H9 (cell line): ENCODE measurements at regions not wholly inside any gene's neighbourhood (a gene's known extent, or its start where the extent isn't known, plus 50 kb on each side); places are given as distances from the start of the nearest gene placed in this dataset.

Experiments used
- DNase-seq: peaks from one replicate; pipeline ENCODE4 v3.0.0-alpha.2; 2017
- H2AFZ ChIP-seq: one replicate; pipeline ENCODE4 v1.6.1; 2013; ENCODE audit warnings: mild to moderate bottlenecking, low read length, control low read depth, moderate library complexity
- H2AK5ac ChIP-seq: 2 replicates; pipeline ENCODE4 v1.6.1; 2013; ENCODE audit warnings: low read length, control low read depth, mixed read lengths; ENCODE audit not compliant: insufficient read length
- H2BK120ac ChIP-seq: one replicate; pipeline ENCODE4 v1.6.1; 2013; ENCODE audit warnings: low read depth, mild to moderate bottlenecking, low read length, control low read depth, inconsistent platforms; ENCODE audit not compliant: poor library complexity, severe bottlenecking
- H2BK12ac ChIP-seq: 2 replicates; pipeline ENCODE4 v1.6.1; 2013; ENCODE audit warnings: low read length, control low read depth, mixed read lengths, low read depth; ENCODE audit not compliant: insufficient read length
- H2BK15ac ChIP-seq: 2 replicates; pipeline ENCODE4 v1.6.1; 2013; ENCODE audit warnings: low read depth, low read length, control low read depth
- H2BK20ac ChIP-seq: one replicate; pipeline ENCODE4 v1.6.1; 2013; ENCODE audit warnings: low read depth, mild to moderate bottlenecking, low read length, control low read depth, inconsistent platforms; ENCODE audit not compliant: poor library complexity, severe bottlenecking
- H2BK5ac ChIP-seq: 2 replicates; pipeline ENCODE4 v1.6.1; 2013; ENCODE audit warnings: low read length, control low read depth, mixed read lengths; ENCODE audit not compliant: insufficient read length
- H3K14ac ChIP-seq: 2 replicates; pipeline ENCODE4 v1.6.1; 2013; ENCODE audit warnings: low read length, control low read depth; ENCODE audit not compliant: insufficient read depth
- H3K18ac ChIP-seq: 2 replicates; pipeline ENCODE4 v1.6.1; 2013; ENCODE audit warnings: low read depth, mild to moderate bottlenecking, mixed read lengths, low read length, control low read depth; ENCODE audit not compliant: insufficient read length
- H3K23ac ChIP-seq: 2 replicates; pipeline ENCODE4 v1.6.1; 2013; ENCODE audit warnings: low read length, control low read depth, mixed read lengths, low read depth; ENCODE audit not compliant: insufficient read length
- H3K23me2 ChIP-seq: 2 replicates; pipeline ENCODE4 v1.6.1; 2013; ENCODE audit warnings: low read depth, mild to moderate bottlenecking, mixed read lengths, low read length, control low read depth; ENCODE audit not compliant: insufficient read length, poor library complexity, severe bottlenecking
- H3K27ac ChIP-seq: 2 replicates; pipeline ENCODE4 v1.5.1; 2013; ENCODE audit warnings: low read length, control low read depth, mixed read lengths, low read depth; ENCODE audit not compliant: insufficient read length
- H3K27me3 ChIP-seq: 2 replicates; pipeline ENCODE4 v1.6.1; 2013; ENCODE audit warnings: low read length, control low read depth, inconsistent platforms; ENCODE audit not compliant: insufficient read depth
- H3K4ac ChIP-seq: 2 replicates; pipeline ENCODE4 v1.6.1; 2013; ENCODE audit warnings: low read depth, mild to moderate bottlenecking, control low read depth, inconsistent platforms, low read length, moderate library complexity
- H3K4me1 ChIP-seq: 2 replicates; pipeline ENCODE4 v1.6.1; 2013; ENCODE audit warnings: low read length, control low read depth, inconsistent platforms; ENCODE audit not compliant: insufficient read depth
- H3K4me2 ChIP-seq: 2 replicates; pipeline ENCODE4 v1.6.1; 2013; ENCODE audit warnings: low read length, control low read depth, mixed read lengths; ENCODE audit not compliant: insufficient read length, insufficient read depth
- H3K56ac ChIP-seq: 2 replicates; pipeline ENCODE4 v1.6.1; 2013; ENCODE audit warnings: low read depth, mild to moderate bottlenecking, mixed read lengths, low read length, control low read depth; ENCODE audit not compliant: insufficient read length
- H3K79me1 ChIP-seq: 2 replicates; pipeline ENCODE4 v1.6.1; 2013; ENCODE audit warnings: low read depth, mild to moderate bottlenecking, moderate library complexity, low read length, control low read depth, inconsistent platforms; ENCODE audit not compliant: insufficient read depth, poor library complexity, severe bottlenecking
- H3K79me2 ChIP-seq: 2 replicates; pipeline ENCODE4 v1.6.1; 2013; ENCODE audit warnings: low read length, control low read depth, inconsistent platforms; ENCODE audit not compliant: insufficient read depth
- H3K9ac ChIP-seq: 2 replicates; pipeline ENCODE4 v1.6.1; 2013; ENCODE audit warnings: low read length, control low read depth, mixed read lengths; ENCODE audit not compliant: insufficient read length; ENCODE audit errors: extremely low read depth
- H3K9me3 ChIP-seq: one replicate; pipeline ENCODE4 v1.6.1; 2013; ENCODE audit warnings: low read depth, low read length, inconsistent platforms; ENCODE audit not compliant: control insufficient read depth
- H3T11ph ChIP-seq: one replicate; pipeline ENCODE4 v1.6.1; 2013; ENCODE audit warnings: mild to moderate bottlenecking, low read length, control low read depth, inconsistent platforms
- H4K20me1 ChIP-seq: one replicate; pipeline ENCODE4 v1.6.1; 2013; ENCODE audit not compliant: control insufficient read depth, insufficient read length, insufficient read depth
- H4K5ac ChIP-seq: 2 replicates; pipeline ENCODE4 v1.6.1; 2013; ENCODE audit warnings: low read depth, mild to moderate bottlenecking, mixed read lengths, low read length, control low read depth; ENCODE audit not compliant: insufficient read length
- H4K8ac ChIP-seq: replicated peaks from 2 replicates; pipeline ENCODE4 v1.6.1; 2013; ENCODE audit warnings: low read length, control low read depth, mixed read lengths, low read depth; ENCODE audit not compliant: insufficient read length
- H4K91ac ChIP-seq: 2 replicates; pipeline ENCODE4 v1.6.1; 2013; ENCODE audit warnings: low read depth, mild to moderate bottlenecking, moderate library complexity, mixed read lengths, low read length, control low read depth; ENCODE audit not compliant: insufficient read length
- H3K27ac Mint-ChIP-seq, 3 experiments: 2 replicates in 2 of 3; 3 replicates in 1 of 3; pipeline ENCODE4 v1.8.0; 2020 to 2021; ENCODE audit warnings: mixed read lengths in 3 of 3, mild to moderate bottlenecking in 1 of 3, moderate library complexity in 1 of 3
- H3K27me3 Mint-ChIP-seq: 2 replicates; pipeline ENCODE4 v1.8.0; 2021; ENCODE audit warnings: low read depth, mild to moderate bottlenecking, moderate library complexity, mixed read lengths
- H3K36me3 Mint-ChIP-seq, 3 experiments: 2 replicates in 2 of 3; 3 replicates in 1 of 3; pipeline ENCODE4 v1.8.0; 2020 to 2021; ENCODE audit warnings: low read depth in 3 of 3, mixed read lengths in 3 of 3; ENCODE audit not compliant: insufficient read depth in 1 of 3
- H3K4me1 Mint-ChIP-seq, 2 experiments: 2 replicates each; pipeline ENCODE4 v1.8.0; 2020; ENCODE audit warnings: mixed read lengths in 2 of 2
- H3K4me3 Mint-ChIP-seq, 2 experiments: 2 replicates in 1 of 2; 3 replicates in 1 of 2; pipeline ENCODE4 v1.8.0; 2020 to 2021; ENCODE audit warnings: mild to moderate bottlenecking in 2 of 2, mixed read lengths in 2 of 2, moderate library complexity in 1 of 2
- H3K9me3 Mint-ChIP-seq, 2 experiments: 2 replicates in 1 of 2; 3 replicates in 1 of 2; pipeline ENCODE4 v1.8.0; 2020; ENCODE audit warnings: mild to moderate bottlenecking in 2 of 2, mixed read lengths in 2 of 2, moderate library complexity in 1 of 2
- TF ChIP-seq, protein P1 (sequence below): fragments of 200-600 bp; sonication (generic); conservative IDR thresholded peaks from 3 replicates; pipeline ENCODE4 v1.8.0; 2021; ENCODE audit warnings: antibody characterized with exemption, mild to moderate bottlenecking

DNA sequence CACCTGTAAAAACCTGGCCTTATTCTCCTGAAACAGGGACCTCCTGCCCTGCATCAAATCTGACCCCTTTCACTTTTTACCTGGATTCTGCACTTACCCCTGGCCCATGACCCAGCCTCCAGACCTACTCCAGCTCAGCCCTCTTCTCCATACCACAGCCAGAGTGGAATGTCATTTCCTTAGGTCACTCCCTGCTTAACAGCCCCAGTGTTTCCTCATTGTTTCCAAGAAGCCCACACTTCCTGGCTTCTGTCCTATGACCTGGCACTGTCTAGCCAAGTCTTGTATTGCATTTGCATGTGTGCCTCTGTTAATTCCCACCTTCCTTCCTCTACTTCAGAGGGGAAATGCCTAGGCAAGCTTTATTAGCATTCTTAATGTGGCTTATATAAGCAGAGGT, 51.4 kb upstream of the TRIB2 start:
- no peaks in the 10 kb centered on the region for H3K27me3 Mint-ChIP-seq
- no peaks in the 10 kb centered on the region for H4K20me1 ChIP-seq

More for the DNA sequence above, 51.4 kb upstream of the TRIB2 start:
- Histone ChIP-seq H3K18ac (no peak overlapping the region), H3K27ac (no peak overlapping the region), H3K23me2 (no peaks in the 10 kb centered on the region), H4K5ac (no peak overlapping the region), H2BK15ac (no peak overlapping the region), H3T11ph (no peak overlapping the region), H2BK120ac (no peak overlapping the region), H3K4ac (no peak overlapping the region), H2AFZ (no peak overlapping the region), H3K27me3 (no peaks in the 10 kb centered on the region), H2BK20ac (no peak overlapping the region), H3K9ac (no peak overlapping the region), H4K91ac (no peak overlapping the region), H3K23ac (no peak overlapping the region), H2AK5ac (no peak overlapping the region), H2BK5ac (no peak overlapping the region), H4K8ac (no peak overlapping the region), H3K9me3 (no peaks in the 10 kb centered on the region), H2BK12ac (no peak overlapping the region), H3K4me2 (no peak overlapping the region), H3K79me1 (no peaks in the 10 kb centered on the region), H3K4me1 (no peaks in the 10 kb centered on the region), H3K56ac (no peak overlapping the region), H3K14ac (no peak overlapping the region), H3K79me2 (no peaks in the 10 kb centered on the region)
- no peak overlapping the region; a peak in 1 of 7 replicates for H3K27ac Mint-ChIP-seq
- H3K9me3 Mint-ChIP-seq = peaks cover 16 to 17% of the 10 kb centered on the region in 2 experiments
- peaks cover 3 to 7% of the 10 kb centered on the region in 2 experiments; a peak in 2 of 4 replicates for H3K4me1 Mint-ChIP-seq
- TF ChIP-seq, protein P1, sequence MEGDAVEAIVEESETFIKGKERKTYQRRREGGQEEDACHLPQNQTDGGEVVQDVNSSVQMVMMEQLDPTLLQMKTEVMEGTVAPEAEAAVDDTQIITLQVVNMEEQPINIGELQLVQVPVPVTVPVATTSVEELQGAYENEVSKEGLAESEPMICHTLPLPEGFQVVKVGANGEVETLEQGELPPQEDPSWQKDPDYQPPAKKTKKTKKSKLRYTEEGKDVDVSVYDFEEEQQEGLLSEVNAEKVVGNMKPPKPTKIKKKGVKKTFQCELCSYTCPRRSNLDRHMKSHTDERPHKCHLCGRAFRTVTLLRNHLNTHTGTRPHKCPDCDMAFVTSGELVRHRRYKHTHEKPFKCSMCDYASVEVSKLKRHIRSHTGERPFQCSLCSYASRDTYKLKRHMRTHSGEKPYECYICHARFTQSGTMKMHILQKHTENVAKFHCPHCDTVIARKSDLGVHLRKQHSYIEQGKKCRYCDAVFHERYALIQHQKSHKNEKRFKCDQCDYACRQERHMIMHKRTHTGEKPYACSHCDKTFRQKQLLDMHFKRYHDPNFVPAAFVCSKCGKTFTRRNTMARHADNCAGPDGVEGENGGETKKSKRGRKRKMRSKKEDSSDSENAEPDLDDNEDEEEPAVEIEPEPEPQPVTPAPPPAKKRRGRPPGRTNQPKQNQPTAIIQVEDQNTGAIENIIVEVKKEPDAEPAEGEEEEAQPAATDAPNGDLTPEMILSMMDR = no peak
- no peak for DNase-seq
- H3K36me3 Mint-ChIP-seq = peaks cover 5 to 9% (median 7%) of the 10 kb centered on the region in 3 experiments; a peak in 6 of 7 replicates
- no peak overlapping the region for H3K4me3 Mint-ChIP-seq
